Bronchial epithelial cell (primary cell): ENCODE measurements at regions not wholly inside any gene's neighbourhood (a gene's known extent, or its start where the extent isn't known, plus 50 kb on each side); places are given as distances from the start of the nearest gene placed in this dataset.
"Not testable (repeated sequence)": the region's sequence is repeated elsewhere in the genome, so short reads cannot be mapped to it uniquely, and the experiment has no call there.

Experiments
- DNase-seq: peaks from one replicate; pipeline ENCODE4 v3.0.0-alpha.2; 2010; ENCODE audit warnings: low read depth
- FAIRE-seq: peaks from 2 replicates; lab custom pipeline; 2011; peaks lifted over from hg19 to GRCh38; lab: Jason Lieb, UNC
- H3K27me3 ChIP-seq: 2 replicates; pipeline ENCODE4 v1.5.1; 2011; ENCODE audit warnings: low read length; ENCODE audit not compliant: control insufficient read depth, insufficient read depth
- H3K36me3 ChIP-seq: 2 replicates; pipeline ENCODE4 v1.5.1; 2011; ENCODE audit warnings: low read length; ENCODE audit not compliant: control insufficient read depth, insufficient read depth
- H3K4me3 ChIP-seq: 2 replicates; pipeline ENCODE4 v1.5.1; 2011; ENCODE audit warnings: mild to moderate bottlenecking, low read depth, low read length, control low read depth
- CTCF ChIP-seq: IDR thresholded peaks from 2 replicates; pipeline ENCODE4 v1.5.1; 2011; ENCODE audit warnings: mild to moderate bottlenecking, moderate library complexity, low read length, control low read depth, inconsistent platforms; ENCODE audit not compliant: insufficient read depth, severe bottlenecking

- no peak for FAIRE-seq
- DNase-seq = no peak
- TF ChIP-seq CTCF = no peak
- Histone ChIP-seq H3K4me3 (no peak overlapping the region), H3K27me3 (no peaks in the 10 kb centered on the region), H3K36me3 (no peaks in the 10 kb centered on the region)
Observed at GRCh38 chr10:20486791-20487190, 410.3 kb downstream of the NEBL start.

GRCh38 chr10:20485554-20485953 lies 411.6 kb downstream of the NEBL start:
- H3K36me3 ChIP-seq = no peaks in the 10 kb centered on the region
- FAIRE-seq (no peak), DNase-seq (no peak)

GRCh38 chr10:20481054-20481453 lies 416.1 kb downstream of the NEBL start:
- no peak overlapping the region for H3K4me3 ChIP-seq
- no peaks in the 10 kb centered on the region for H3K27me3 ChIP-seq
- H3K36me3 ChIP-seq = no peaks in the 10 kb centered on the region
- DNase-seq = no peak
- TF ChIP-seq CTCF = no peak
- FAIRE-seq = no peak

More at GRCh38 chr10:20485554-20485953, 411.6 kb downstream of the NEBL start:
- no peak for TF ChIP-seq CTCF
- Histone ChIP-seq H3K4me3 (no peak overlapping the region), H3K27me3 (no peaks in the 10 kb centered on the region)

- not testable (repeated sequence) for H3K36me3 ChIP-seq, H3K4me3 ChIP-seq, H3K27me3 ChIP-seq, FAIRE-seq, DNase-seq
Observed at GRCh38 chr10:20480575-20480974, 416.5 kb downstream of the NEBL start.

- no peaks in the 10 kb centered on the region for H3K27me3 ChIP-seq
- H3K36me3 ChIP-seq = no peaks in the 10 kb centered on the region
- H3K4me3 ChIP-seq = no peak overlapping the region
- FAIRE-seq (no peak), DNase-seq (no peak)
- no peak for TF ChIP-seq CTCF
Observed at GRCh38 chr10:20474064-20474463, 423.0 kb downstream of the NEBL start.

GRCh38 chr10:20473023-20473760 lies 423.9 kb downstream of the NEBL start:
- DNase-seq (no peak), FAIRE-seq (no peak)
- Histone ChIP-seq H3K36me3 (no peaks in the 10 kb centered on the region), H3K4me3 (no peak overlapping the region), H3K27me3 (no peaks in the 10 kb centered on the region)
- no peak for TF ChIP-seq CTCF
